RWPE1 (cell line): ENCODE measurements at regions not wholly inside any gene's neighbourhood (a gene's known extent, or its start where the extent isn't known, plus 50 kb on each side); places are given as distances from the start of the nearest gene placed in this dataset.
"Not testable (repeated sequence)": the region's sequence is repeated elsewhere in the genome, so short reads cannot be mapped to it uniquely, and the experiment has no call there.

Source experiments
- CTCF ChIA-PET: fragments of 350-600 bp; sonication (Branson Sonifier 250); formaldehyde crosslinking; extraction: SDS; loops from one replicate; lab custom pipeline; 2021; lab: Yijun Ruan, JAX
- POLR2A ChIA-PET: fragments of 400-600 bp; formaldehyde crosslinking; extraction: SDS; loops from one replicate; lab custom pipeline; 2020; ENCODE audit warnings: antibody characterized with exemption; ENCODE audit not compliant: low non-redundant PET; lab: Yijun Ruan, JAX
- DNase-seq: peaks from one replicate; pipeline ENCODE4 v3.0.0; 2012; ENCODE audit warnings: low spot score
- H3K27ac ChIP-seq: fragments of 450-650 bp; 2 replicates; pipeline ENCODE4 v1.5.1; 2017
- TF ChIP-seq, protein P1 (sequence below): fragments of 450-650 bp; conservative IDR thresholded peaks from 2 replicates; pipeline ENCODE4 v1.5.1; 2017; ENCODE audit warnings: low read depth, mild to moderate bottlenecking

DNA sequence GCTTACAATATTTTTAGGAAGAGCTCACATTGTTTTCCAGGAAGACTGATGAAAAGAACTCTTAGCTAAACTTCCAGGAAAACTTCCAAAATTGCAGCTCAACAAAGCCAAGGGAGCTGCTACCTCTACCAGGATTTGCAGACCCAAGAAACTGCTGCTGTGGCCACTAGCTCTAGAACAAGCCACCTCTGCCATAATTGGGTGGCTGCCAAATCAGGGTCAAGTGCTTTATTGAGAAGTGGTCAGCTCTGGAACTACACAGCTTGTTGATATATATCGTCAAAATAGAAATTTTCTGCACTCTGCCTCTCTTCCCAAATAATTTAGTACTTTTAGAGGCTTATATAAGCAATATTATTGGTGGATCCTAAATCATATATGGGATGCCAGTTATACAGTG is 371.8 kb upstream of the CHORDC1 start:
- ChIA-PET CTCF (no interaction called here), POLR2A (no interaction called here)
- TF ChIP-seq, protein P1, sequence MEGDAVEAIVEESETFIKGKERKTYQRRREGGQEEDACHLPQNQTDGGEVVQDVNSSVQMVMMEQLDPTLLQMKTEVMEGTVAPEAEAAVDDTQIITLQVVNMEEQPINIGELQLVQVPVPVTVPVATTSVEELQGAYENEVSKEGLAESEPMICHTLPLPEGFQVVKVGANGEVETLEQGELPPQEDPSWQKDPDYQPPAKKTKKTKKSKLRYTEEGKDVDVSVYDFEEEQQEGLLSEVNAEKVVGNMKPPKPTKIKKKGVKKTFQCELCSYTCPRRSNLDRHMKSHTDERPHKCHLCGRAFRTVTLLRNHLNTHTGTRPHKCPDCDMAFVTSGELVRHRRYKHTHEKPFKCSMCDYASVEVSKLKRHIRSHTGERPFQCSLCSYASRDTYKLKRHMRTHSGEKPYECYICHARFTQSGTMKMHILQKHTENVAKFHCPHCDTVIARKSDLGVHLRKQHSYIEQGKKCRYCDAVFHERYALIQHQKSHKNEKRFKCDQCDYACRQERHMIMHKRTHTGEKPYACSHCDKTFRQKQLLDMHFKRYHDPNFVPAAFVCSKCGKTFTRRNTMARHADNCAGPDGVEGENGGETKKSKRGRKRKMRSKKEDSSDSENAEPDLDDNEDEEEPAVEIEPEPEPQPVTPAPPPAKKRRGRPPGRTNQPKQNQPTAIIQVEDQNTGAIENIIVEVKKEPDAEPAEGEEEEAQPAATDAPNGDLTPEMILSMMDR = no peak
- H3K27ac ChIP-seq = no peak overlapping the region
- no peak for DNase-seq

DNA sequence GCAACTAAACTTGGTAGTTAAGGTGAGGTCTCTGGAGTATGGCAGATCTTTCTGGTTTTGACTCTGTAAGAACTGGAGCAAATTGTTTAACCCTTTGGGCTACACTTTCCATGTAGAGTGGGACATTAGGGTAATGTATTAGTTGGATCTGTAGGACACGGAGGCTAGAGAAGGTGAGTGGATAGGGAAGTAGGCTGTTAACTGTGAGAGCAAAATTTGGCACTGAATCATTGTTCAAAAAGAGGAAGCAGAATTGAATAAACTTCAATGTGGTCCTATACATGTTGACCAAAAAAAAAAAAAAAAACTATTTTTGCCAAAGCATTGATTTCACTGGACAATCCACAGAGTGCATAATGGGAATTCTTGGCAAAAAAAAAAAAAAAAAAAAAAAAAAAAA is 370.2 kb upstream of the CHORDC1 start:
- no peak for DNase-seq
- TF ChIP-seq, protein P1 = no peak
- H3K27ac ChIP-seq = no peak overlapping the region
- ChIA-PET CTCF (no interaction called here), POLR2A (no interaction called here)

DNA sequence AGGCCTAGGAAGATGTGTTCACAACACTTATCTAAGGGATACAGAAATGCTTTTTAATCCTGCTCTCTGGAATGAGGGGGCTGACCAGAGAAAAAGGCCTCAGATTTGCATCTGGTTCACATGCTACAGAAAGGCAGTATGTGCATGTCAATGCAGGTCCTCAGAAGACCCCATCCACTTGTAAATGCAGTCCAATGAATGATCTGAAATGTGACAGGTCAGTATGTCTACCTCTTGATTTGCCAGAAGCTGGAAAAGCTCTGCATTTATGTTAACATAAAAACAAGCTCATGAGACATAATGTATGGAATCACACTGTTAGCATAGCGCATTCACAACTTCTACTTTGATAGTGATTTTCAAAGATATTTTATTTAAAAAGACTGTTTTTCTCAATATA is 367.4 kb upstream of the CHORDC1 start:
- H3K27ac ChIP-seq = no peak overlapping the region
- POLR2A ChIA-PET = no interaction called here
- CTCF ChIA-PET = no interaction called here
- TF ChIP-seq, protein P1 = no peak
- no peak for DNase-seq

DNA sequence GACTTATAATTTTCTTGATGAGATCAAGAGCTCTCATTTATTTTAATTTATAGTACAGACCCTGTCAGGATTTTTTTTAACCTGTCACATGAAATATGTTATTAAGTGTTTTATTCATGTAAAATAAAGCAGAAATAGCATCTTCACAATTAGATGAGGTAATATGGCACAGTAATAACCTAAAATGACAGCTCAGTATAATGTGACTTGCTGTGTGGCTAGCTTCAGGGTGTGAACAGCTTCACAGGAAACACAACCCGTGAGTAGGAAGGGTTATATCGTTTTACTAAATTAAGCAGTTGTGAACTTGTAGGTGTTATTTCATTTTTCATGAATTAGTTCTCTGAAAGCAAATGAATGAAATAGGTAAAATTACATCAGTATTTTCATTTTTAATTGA is 366.9 kb upstream of the CHORDC1 start:
- TF ChIP-seq, protein P1 = no peak
- no peak for DNase-seq
- no peak overlapping the region for H3K27ac ChIP-seq
- CTCF ChIA-PET = no interaction called here
- POLR2A ChIA-PET = no interaction called here

DNA sequence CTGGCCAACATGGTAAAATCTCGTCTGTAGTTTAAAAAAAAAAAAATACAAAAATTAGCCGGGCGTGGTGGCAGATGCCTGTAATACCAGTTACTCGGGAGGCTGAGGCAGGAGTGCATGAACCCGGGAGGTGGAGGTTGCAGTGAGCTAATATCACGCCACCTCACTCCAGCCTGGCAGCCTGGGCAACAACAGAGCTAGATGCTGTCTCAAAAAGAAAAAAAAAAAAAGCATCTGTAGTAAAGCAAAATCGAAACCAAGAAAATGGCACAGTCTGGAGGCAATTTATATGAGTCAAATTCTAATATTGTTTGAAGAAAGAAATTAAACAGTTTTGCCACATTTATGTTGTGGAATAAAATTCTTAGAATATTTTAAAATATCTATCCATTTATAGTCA is 365.0 kb upstream of the CHORDC1 start:
- CTCF ChIA-PET = interaction anchor here (0.6 kb wide), 1 partner anchor 65 kb away, joined by 3 read pairs; no protein-coding TSS in a partner anchor
- POLR2A ChIA-PET = no interaction called here
- H3K27ac ChIP-seq = no peak overlapping the region
- TF ChIP-seq, protein P1 = no peak
- DNase-seq = no peak

DNA sequence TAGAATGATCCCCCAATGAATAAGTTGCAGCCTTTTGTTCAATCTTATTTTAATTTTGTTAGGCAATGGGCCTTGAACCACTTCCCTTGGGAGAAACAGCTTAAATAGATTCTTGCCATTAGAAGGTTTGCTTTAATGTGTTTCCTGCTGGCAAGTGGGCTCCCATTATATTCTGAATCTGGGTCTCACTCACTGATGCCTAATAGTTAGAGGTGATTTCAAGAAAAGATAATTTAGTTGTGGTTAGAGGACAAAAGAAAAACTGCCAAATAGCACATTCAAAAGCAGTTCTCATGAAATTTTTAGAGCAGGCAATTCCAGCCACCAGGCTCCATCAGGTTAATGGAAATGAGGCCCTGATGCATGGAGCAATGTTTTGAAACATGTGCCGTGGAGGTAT is 362.6 kb upstream of the CHORDC1 start:
- ChIA-PET POLR2A (no interaction called here), CTCF (no interaction called here)
- DNase-seq = no peak
- H3K27ac ChIP-seq = no peak overlapping the region
- TF ChIP-seq, protein P1 = no peak

DNA sequence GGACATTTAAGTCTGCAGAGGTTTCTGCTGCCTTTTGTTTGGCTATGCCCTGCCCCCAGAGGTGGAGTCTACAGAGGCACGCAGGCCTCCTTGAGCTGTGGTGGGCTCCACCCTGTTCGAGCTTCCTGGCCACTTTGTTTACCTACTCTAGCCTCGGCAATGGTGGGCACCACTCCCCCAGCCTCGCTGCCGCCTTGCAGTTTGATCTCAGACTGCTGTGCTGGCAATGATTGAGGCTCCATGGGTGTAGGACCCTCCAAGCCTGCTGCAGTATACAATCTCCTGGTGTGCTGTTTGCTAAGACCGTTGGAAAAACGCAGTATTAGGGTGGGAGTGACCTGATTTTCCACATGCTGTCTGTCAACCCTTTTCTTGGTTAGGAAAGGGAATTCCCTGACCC is 360.1 kb upstream of the CHORDC1 start:
- POLR2A ChIA-PET, CTCF ChIA-PET: not testable (repeated sequence)

More for the DNA sequence above, 360.1 kb upstream of the CHORDC1 start:
- DNase-seq, H3K27ac ChIP-seq: not testable (repeated sequence)
